ENCODE measurements at regions not wholly inside any gene's neighbourhood (a gene's known extent, or its start where the extent isn't known, plus 50 kb on each side); places are given as distances from the start of the nearest gene placed in this dataset.
"Not testable (repeated sequence)": the region's sequence is repeated elsewhere in the genome, so short reads cannot be mapped to it uniquely, and the experiment has no call there.

DNA sequence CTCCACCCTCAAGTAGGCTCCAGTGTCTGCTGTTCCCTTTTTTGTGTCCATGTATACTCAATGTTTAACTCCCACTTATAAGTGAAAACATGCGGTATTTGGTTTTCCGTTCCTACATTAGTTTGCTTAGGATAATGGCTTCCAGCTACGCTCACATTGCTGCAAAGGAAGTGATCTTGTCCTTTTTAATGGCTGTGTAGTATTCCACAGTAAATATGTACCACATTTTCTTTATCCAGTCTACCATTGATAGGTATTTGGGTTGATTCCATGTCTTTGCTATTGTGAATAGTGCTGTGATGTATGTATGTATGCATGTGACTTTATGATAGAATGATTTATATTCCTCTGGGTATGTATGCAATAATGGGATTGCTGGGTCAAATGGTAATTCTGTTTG lies 144.6 kb downstream of the BRD1 start:
- Histone ChIP-seq H3K4me1 (no peaks in the 10 kb centered on the region), H3K27ac (no peak overlapping the region), H3K27me3 (peaks cover 0 to 42% (median 0%) of the 10 kb centered on the region in 4 donors), H3K36me3 (no peaks in the 10 kb centered on the region), H3K9me3 (no peaks in the 10 kb centered on the region), H3K4me3 (no peak overlapping the region)
- TF ChIP-seq POLR2A (IDR thresholded peaks at IDR 0.05): no peak
- TF ChIP-seq, protein P1, sequence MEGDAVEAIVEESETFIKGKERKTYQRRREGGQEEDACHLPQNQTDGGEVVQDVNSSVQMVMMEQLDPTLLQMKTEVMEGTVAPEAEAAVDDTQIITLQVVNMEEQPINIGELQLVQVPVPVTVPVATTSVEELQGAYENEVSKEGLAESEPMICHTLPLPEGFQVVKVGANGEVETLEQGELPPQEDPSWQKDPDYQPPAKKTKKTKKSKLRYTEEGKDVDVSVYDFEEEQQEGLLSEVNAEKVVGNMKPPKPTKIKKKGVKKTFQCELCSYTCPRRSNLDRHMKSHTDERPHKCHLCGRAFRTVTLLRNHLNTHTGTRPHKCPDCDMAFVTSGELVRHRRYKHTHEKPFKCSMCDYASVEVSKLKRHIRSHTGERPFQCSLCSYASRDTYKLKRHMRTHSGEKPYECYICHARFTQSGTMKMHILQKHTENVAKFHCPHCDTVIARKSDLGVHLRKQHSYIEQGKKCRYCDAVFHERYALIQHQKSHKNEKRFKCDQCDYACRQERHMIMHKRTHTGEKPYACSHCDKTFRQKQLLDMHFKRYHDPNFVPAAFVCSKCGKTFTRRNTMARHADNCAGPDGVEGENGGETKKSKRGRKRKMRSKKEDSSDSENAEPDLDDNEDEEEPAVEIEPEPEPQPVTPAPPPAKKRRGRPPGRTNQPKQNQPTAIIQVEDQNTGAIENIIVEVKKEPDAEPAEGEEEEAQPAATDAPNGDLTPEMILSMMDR (IDR thresholded peaks at IDR 0.05): no peak
- intact Hi-C loops (cut with DNase I): no loop called here
- WGBS, 2 donors: 72 to 84% methylated on average over 3 of the region's 3 CpGs
- DNase-seq: no peak

DNA sequence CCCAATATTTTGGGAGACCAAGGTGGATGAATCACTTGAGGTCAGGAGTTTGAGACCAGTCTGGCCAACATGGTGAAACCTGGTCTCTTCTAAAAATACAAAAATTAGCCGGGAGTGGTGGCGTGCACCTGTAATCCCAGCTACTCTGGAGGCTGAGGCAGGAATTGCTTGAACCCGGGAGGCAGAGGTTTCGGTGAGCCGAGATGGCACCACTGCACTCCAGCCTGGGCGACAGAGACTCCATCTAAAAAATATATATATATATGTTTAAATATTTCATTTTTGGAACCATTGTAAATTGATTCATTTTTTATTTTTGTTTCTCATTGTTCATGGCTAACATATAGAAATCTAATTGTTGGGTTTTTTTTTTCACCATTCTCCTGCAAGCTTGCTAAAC lies 146.9 kb downstream of the BRD1 start:
- DNase-seq; intact Hi-C loops (cut with DNase I); H3K36me3 ChIP-seq; H3K4me3 ChIP-seq; H3K4me1 ChIP-seq; H3K9me3 ChIP-seq; H3K27ac ChIP-seq: not testable (repeated sequence)
- 87 to 96% methylated on average over 6 of the region's 6 CpGs for WGBS, 2 donors
- peaks cover 0 to 34% (median 0%) of the 10 kb centered on the region in 4 donors for H3K27me3 ChIP-seq

DNA sequence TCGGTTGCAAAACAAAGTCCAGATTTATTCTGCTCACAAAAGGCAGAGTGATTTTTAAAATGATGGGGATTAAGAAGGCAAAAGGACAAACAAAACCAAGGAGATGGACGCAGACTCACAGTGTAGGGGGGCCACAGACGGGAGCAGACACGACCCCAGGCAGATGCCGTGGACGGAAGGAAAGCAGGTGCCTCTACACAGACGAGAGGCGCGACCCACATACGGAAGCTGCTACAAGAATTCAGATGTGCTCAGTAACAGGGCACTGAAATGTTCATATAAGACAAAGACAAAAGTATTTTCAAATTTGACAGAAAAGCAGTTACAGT lies 148.9 kb downstream of the BRD1 start:
- intact Hi-C loops (cut with DNase I): no loop called here
- TF ChIP-seq, protein P1 (IDR thresholded peaks at IDR 0.05): no peak
- TF ChIP-seq POLR2A (IDR thresholded peaks at IDR 0.05): no peak
- no peaks in the 10 kb centered on the region for H3K4me1 ChIP-seq
- peaks cover 0 to 26% (median 0%) of the 10 kb centered on the region in 4 donors for H3K27me3 ChIP-seq
- no peak overlapping the region for H3K27ac ChIP-seq
- H3K4me3 ChIP-seq: no peak overlapping the region
- H3K9me3 ChIP-seq: no peaks in the 10 kb centered on the region
- DNase-seq: no peak
- H3K36me3 ChIP-seq: no peaks in the 10 kb centered on the region
- WGBS, 2 donors: 45 to 48% methylated on average over 9 to 10 of the region's 10 CpGs

DNA sequence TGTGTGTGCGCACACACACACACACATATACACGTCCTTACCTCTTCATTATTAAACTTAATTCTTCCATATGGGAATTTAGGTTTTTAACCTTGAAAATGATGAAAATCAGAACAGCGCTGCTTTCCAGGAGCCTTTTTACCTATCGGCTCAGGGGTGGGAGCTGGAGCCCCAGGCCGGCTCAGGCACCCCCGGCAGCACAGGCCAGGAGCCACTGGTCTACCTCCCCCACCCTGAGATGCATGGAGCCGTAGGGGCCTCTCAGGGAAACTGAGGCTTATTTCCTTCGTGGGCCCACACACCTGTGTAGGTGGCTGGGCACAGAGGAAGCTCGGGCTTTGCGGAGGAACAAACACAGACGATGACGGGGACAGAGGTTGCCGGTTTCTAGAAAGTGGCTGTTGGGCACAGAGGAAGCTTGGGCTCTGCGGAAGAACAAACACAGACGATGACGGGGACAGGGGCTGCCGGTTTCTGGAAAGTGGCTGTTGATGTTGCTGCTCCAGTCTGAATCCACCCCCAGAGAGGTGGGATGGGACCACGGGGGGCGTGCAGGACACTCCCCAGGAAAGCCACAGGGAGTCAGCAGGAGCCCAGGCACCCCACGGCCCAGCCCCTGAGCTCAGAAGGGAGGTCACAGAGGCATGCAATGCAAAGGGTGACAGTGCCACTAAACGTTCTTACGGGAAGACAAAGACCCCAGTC lies 149.4 kb downstream of the BRD1 start:
- H3K27ac ChIP-seq: no peak overlapping the region
- 40 to 48% methylated on average over 14 to 19 of the region's 22 CpGs for WGBS, 2 donors
- no peaks in the 10 kb centered on the region for H3K36me3 ChIP-seq
- peaks cover 0 to 30% (median 0%) of the 10 kb centered on the region in 4 donors for H3K27me3 ChIP-seq
- DNase-seq: no peak
- no peaks in the 10 kb centered on the region for H3K4me1 ChIP-seq
- TF ChIP-seq POLR2A (IDR thresholded peaks at IDR 0.05): no peak
- TF ChIP-seq, protein P1 (IDR thresholded peaks at IDR 0.05): no peak
- no peaks in the 10 kb centered on the region for H3K9me3 ChIP-seq
- H3K4me3 ChIP-seq: no peak overlapping the region
- intact Hi-C loops (cut with DNase I): no loop called here

DNA sequence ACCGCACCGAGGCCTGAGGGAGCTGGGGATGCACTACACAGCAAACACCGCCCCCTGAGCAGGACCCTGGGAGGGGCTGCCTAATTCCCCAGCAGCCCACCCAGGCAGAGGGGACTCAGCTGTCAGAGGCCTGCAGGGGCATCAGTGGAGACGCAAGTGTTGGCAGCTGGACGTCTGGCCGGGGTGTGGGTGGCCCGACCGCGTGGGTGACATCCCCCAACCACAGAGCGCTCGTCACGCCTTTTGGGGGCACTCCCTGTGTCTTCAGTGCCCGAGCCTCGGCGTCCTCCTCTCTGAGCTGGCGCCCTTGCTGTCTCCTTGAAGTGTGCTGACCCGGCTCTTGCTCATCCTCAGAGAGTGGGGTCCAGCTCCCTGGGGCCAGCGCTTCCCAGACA lies 150.2 kb downstream of the BRD1 start:
- Histone ChIP-seq H3K4me1 (no peaks in the 10 kb centered on the region), H3K9me3 (no peaks in the 10 kb centered on the region), H3K27me3 (peaks cover 0 to 37% (median 0%) of the 10 kb centered on the region in 4 donors), H3K4me3 (no peak overlapping the region), H3K36me3 (no peaks in the 10 kb centered on the region), H3K27ac (no peak overlapping the region)
- WGBS, 2 donors: 58 to 81% methylated on average over 8 to 10 of the region's 18 CpGs
- no peak for TF ChIP-seq POLR2A (IDR thresholded peaks at IDR 0.05)
- TF ChIP-seq, protein P1 (IDR thresholded peaks at IDR 0.05): no peak
- DNase-seq: no peak
- intact Hi-C loops (cut with DNase I): no loop called here

Measured in esophagus squamous epithelium (tissue), 5 donors.